HEK293 (cell line): ENCODE measurements at regions not wholly inside any gene's neighbourhood (a gene's known extent, or its start where the extent isn't known, plus 50 kb on each side); places are given as distances from the start of the nearest gene placed in this dataset.

Experiments
- INSM2 ChIP-seq: fragments of 450-650 bp; formaldehyde crosslinking; IDR thresholded peaks from 2 replicates; pipeline ENCODE4 v1.5.1; 2016; ENCODE audit warnings: missing biosample characterization, missing genetic modification characterization
- KLF10 ChIP-seq: fragments of 450-650 bp; IDR thresholded peaks from 2 replicates; pipeline ENCODE4 v1.5.1; 2018; ENCODE audit warnings: missing biosample characterization, mild to moderate bottlenecking, missing genetic modification characterization
- SP2 ChIP-seq: fragments of 450-650 bp; formaldehyde crosslinking; IDR thresholded peaks from 2 replicates; pipeline ENCODE4 v1.5.1; 2016; ENCODE audit warnings: missing biosample characterization, missing genetic modification characterization
- ZNF146 ChIP-seq: fragments of 450-650 bp; formaldehyde crosslinking; IDR thresholded peaks from 2 replicates; pipeline ENCODE4 v1.5.1; 2016; ENCODE audit warnings: missing biosample characterization, missing genetic modification characterization
- ZNF148 ChIP-seq: fragments of 450-650 bp; formaldehyde crosslinking; IDR thresholded peaks from 2 replicates; pipeline ENCODE4 v1.5.0; 2017; ENCODE audit warnings: missing biosample characterization, missing genetic modification characterization, borderline replicate concordance
- ZNF155 ChIP-seq: fragments of 450-650 bp; formaldehyde crosslinking; IDR thresholded peaks from 2 replicates; pipeline ENCODE4 v1.5.1; 2016; ENCODE audit warnings: missing biosample characterization, missing genetic modification characterization
- ZNF175 ChIP-seq: fragments of 450-650 bp; formaldehyde crosslinking; IDR thresholded peaks from 2 replicates; pipeline ENCODE4 v1.5.1; 2016; ENCODE audit warnings: missing biosample characterization, missing genetic modification characterization
- ZNF274 ChIP-seq, 2 experiments: fragments of 200-500 bp in 1 of 2; fragments of 450-650 bp in 1 of 2; sonication (Bioruptor generic) in 1 of 2; formaldehyde crosslinking in 1 of 2; IDR thresholded peaks; 2 replicates each; pipeline versions ENCODE4 v1.5.1 to v1.6.1; 2014 to 2016; ENCODE audit warnings: borderline replicate concordance in 1 of 2, inconsistent platforms in 1 of 2, low read length in 1 of 2, missing biosample characterization in 1 of 2, missing genetic modification characterization in 1 of 2
- ZNF311 ChIP-seq: fragments of 450-650 bp; formaldehyde crosslinking; IDR thresholded peaks from 2 replicates; pipeline ENCODE4 v1.5.1; 2017; ENCODE audit warnings: missing biosample characterization, missing genetic modification characterization, borderline replicate concordance
- ZNF658 ChIP-seq: fragments of 450-650 bp; formaldehyde crosslinking; IDR thresholded peaks from 2 replicates; pipeline ENCODE4; 2016; ENCODE audit warnings: missing biosample characterization, missing genetic modification characterization
- ZSCAN30 ChIP-seq: fragments of 450-650 bp; IDR thresholded peaks from 2 replicates; pipeline ENCODE4 v1.5.1; 2018; ENCODE audit warnings: missing biosample characterization, mild to moderate bottlenecking, missing genetic modification characterization, moderate library complexity
- TF ChIP-seq, protein P1 (sequence below): fragments of 450-650 bp; formaldehyde crosslinking; IDR thresholded peaks from 2 replicates; pipeline ENCODE4 v1.5.1; 2016; ENCODE audit warnings: missing biosample characterization, missing genetic modification characterization

GRCh38 chr1:90839323-90839722 is 122.2 kb upstream of the BARHL2 start:
- TF ChIP-seq ZNF658 (tag by site-specific recombination) = no peak
- TF ChIP-seq ZNF274 (IDR thresholded peaks at IDR 0.05; ENCODE audit: low read length) = no peak
- no peak for TF ChIP-seq ZNF274 (tag by site-specific recombination; IDR thresholded peaks at IDR 0.05; ENCODE audit: borderline replicate concordance)
- TF ChIP-seq KLF10 (tag by site-specific recombination) = no peak
- TF ChIP-seq ZNF148 (tag by site-specific recombination) = no peak
- TF ChIP-seq SP2 (tag by site-specific recombination) = no peak
- TF ChIP-seq INSM2 = no peak
- TF ChIP-seq, protein P1, sequence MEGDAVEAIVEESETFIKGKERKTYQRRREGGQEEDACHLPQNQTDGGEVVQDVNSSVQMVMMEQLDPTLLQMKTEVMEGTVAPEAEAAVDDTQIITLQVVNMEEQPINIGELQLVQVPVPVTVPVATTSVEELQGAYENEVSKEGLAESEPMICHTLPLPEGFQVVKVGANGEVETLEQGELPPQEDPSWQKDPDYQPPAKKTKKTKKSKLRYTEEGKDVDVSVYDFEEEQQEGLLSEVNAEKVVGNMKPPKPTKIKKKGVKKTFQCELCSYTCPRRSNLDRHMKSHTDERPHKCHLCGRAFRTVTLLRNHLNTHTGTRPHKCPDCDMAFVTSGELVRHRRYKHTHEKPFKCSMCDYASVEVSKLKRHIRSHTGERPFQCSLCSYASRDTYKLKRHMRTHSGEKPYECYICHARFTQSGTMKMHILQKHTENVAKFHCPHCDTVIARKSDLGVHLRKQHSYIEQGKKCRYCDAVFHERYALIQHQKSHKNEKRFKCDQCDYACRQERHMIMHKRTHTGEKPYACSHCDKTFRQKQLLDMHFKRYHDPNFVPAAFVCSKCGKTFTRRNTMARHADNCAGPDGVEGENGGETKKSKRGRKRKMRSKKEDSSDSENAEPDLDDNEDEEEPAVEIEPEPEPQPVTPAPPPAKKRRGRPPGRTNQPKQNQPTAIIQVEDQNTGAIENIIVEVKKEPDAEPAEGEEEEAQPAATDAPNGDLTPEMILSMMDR (tag by site-specific recombination) = no peak
- TF ChIP-seq ZNF146 (tag by site-specific recombination) = no peak
- no peak for TF ChIP-seq ZSCAN30 (tag by site-specific recombination)
- no peak for TF ChIP-seq ZNF175 (tag by site-specific recombination)
- TF ChIP-seq ZNF311 (tag by site-specific recombination) = no peak
- no peak for TF ChIP-seq ZNF155
